Activated CD4-positive, CD25-positive, alpha-beta regulatory T cell treated with anti-CD3 and anti-CD28 coated beads, Interleukin-2, amount 50 U/mL, for 24 hours (primary cell): ENCODE measurements at regions not wholly inside any gene's neighbourhood (a gene's known extent, or its start where the extent isn't known, plus 50 kb on each side); places are given as distances from the start of the nearest gene placed in this dataset.
A peak's percentile ranks its signal among the peaks of the same experiment; 100 is the strongest.
"Not testable (repeated sequence)": the region's sequence is repeated elsewhere in the genome, so short reads cannot be mapped to it uniquely, and the experiment has no call there.

ENCODE experiments used
- ATAC-seq, 2 donors: fragments of 150-1000 bp; cut with Tn5 transposase; one replicate each; pipeline ENCODE4 v1.10.0; 2021; ENCODE audit warnings: mild to moderate bottlenecking in 1 of 2, moderate library complexity in 1 of 2

- ATAC-seq, result no peak
Measured at GRCh38 chr7:149334930-149335329, 72.9 kb downstream of the ZNF783 start.

- no peak for ATAC-seq
Measured at GRCh38 chr7:149348758-149349369, 86.9 kb downstream of the ZNF783 start.

- ATAC-seq, result no peak
Measured at GRCh38 chr7:149353739-149354504, 91.9 kb downstream of the ZNF783 start.

- not testable (repeated sequence) for ATAC-seq
Measured at GRCh38 chr7:149355035-149355389, 93.0 kb downstream of the ZNF783 start.

- ATAC-seq, result no peak
Measured at GRCh38 chr7:149355390-149356048, 93.5 kb downstream of the ZNF783 start.

- ATAC-seq, result peak in 1 of 2 donors; percentile 27
Measured at GRCh38 chr7:149362696-149363095, 98.2 kb downstream of the ZNF777 start.

- ATAC-seq, result no peak
Measured at GRCh38 chr7:149367418-149368180, 93.3 kb downstream of the ZNF777 start.

- no peak for ATAC-seq
Measured at GRCh38 chr7:149369497-149369896, 91.4 kb downstream of the ZNF777 start.

GRCh38 chr7:149370790-149371189 is 90.1 kb downstream of the ZNF777 start:
- no peak for ATAC-seq

- ATAC-seq, result no peak
Measured at GRCh38 chr7:149373089-149373488, 87.8 kb downstream of the ZNF777 start.

- ATAC-seq, result no peak
Measured at GRCh38 chr7:149375234-149376008, 85.4 kb downstream of the ZNF777 start.

- no peak for ATAC-seq
Measured at GRCh38 chr7:149377386-149377785, 83.5 kb downstream of the ZNF777 start.

GRCh38 chr7:149379625-149380024 is 81.2 kb downstream of the ZNF777 start:
- ATAC-seq, result no peak

GRCh38 chr7:149381245-149381644 is 79.6 kb downstream of the ZNF777 start:
- ATAC-seq, result no peak
